SJCRH30 (cell line): ENCODE measurements at regions not wholly inside any gene's neighbourhood (a gene's known extent, or its start where the extent isn't known, plus 50 kb on each side); places are given as distances from the start of the nearest gene placed in this dataset.

Experiments used
- DNase-seq, 2 experiments: peaks; one replicate each; pipeline ENCODE4 v3.0.0-alpha.2; 2015 to 2020
- H3K27ac ChIP-seq: fragments of 250-450 bp; sonication (Bioruptor Pico); 2 replicates; pipeline ENCODE4 v1.5.1; 2020; ENCODE audit warnings: mild to moderate bottlenecking, moderate library complexity
- H3K27me3 ChIP-seq: fragments of 250-450 bp; sonication (Bioruptor Pico); 2 replicates; pipeline ENCODE4 v1.5.1; 2020; ENCODE audit warnings: mild to moderate bottlenecking, moderate library complexity
- H3K36me3 ChIP-seq: fragments of 250-450 bp; sonication (Bioruptor Pico); 2 replicates; pipeline ENCODE4 v1.5.1; 2020; ENCODE audit warnings: mild to moderate bottlenecking, moderate library complexity
- H3K4me1 ChIP-seq: fragments of 250-450 bp; sonication (Bioruptor Pico); 2 replicates; pipeline ENCODE4 v1.5.1; 2020; ENCODE audit warnings: mild to moderate bottlenecking, moderate library complexity
- H3K4me3 ChIP-seq: fragments of 250-450 bp; sonication (Bioruptor Pico); 2 replicates; pipeline ENCODE4 v1.5.1; 2020; ENCODE audit warnings: mild to moderate bottlenecking, moderate library complexity
- H3K9me3 ChIP-seq: fragments of 250-450 bp; sonication (Bioruptor Pico); replicated peaks from 2 replicates; pipeline ENCODE4 v1.5.1; 2020; ENCODE audit warnings: mild to moderate bottlenecking, moderate library complexity

DNA sequence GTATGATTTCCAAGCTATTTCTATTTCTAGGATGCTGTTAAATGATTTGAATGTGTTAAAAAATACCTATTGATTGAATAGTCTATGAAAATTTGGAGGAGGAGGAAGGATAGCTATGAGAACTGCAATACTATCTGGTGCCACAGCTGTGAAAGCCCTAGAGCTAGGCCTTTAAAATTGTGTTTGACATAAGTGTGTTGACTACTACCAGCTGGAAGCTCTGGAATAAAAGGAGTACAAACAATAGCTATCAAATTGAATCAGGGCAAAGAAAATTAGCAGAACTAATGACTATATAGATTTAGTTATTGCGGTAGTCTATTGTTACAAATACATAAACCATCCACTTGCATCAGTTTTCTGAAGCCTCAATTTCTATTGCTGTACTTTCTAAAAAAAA is 124.8 kb upstream of the CNTN5 start:
- H3K27ac ChIP-seq = no peak overlapping the region
- no peaks in the 10 kb centered on the region for H3K36me3 ChIP-seq
- no peaks in the 10 kb centered on the region for H3K4me1 ChIP-seq
- H3K27me3 ChIP-seq = no peaks in the 10 kb centered on the region
- H3K9me3 ChIP-seq = no peaks in the 10 kb centered on the region
- no peak overlapping the region for H3K4me3 ChIP-seq
- DNase-seq = no peak

DNA sequence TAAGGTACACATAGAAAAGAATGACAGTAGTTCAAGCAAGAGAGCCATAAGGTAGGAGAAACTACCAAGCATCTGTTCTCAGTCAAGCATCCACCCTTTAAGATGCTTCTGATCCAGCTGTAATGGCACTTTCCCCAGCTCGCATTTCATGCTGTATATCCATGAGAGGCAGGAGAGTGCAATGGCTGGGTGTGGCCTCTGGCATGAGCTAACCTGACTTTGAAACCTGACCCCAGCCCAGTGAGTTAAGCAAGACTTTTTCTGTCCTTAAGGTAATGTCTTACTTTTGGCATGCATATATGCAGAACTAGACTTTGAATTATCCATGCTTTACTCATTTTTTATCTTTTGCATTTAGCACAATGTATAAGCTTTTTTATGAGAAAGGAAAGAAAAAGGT is 79.8 kb upstream of the CNTN5 start:
- Histone ChIP-seq H3K36me3 (no peaks in the 10 kb centered on the region), H3K4me1 (no peaks in the 10 kb centered on the region), H3K27ac (no peak overlapping the region), H3K4me3 (no peak overlapping the region), H3K9me3 (no peaks in the 10 kb centered on the region), H3K27me3 (no peaks in the 10 kb centered on the region)
- DNase-seq = peak in 1 of 2 experiments; percentile 1

DNA sequence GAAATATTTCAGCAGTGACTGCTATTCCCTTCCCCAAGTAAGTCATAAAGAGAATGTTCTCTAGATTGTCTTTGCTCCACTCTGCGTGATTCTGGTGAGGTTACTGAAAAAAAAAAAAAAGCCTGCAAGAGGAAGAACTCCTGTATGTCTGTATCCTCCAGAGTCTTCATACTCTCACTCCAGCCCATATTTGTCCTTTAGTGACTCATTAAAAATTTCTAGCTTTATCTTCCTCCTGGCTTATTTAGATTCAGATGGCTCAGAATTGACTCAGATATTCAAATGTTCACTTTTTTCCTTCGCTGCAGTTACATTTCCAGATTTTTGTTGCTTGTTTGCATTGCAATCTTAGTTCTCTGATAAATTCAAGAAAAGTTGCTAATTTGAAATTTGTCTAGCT is 76.3 kb upstream of the CNTN5 start:
- H3K27me3 ChIP-seq = no peaks in the 10 kb centered on the region
- H3K4me3 ChIP-seq = no peak overlapping the region
- no peaks in the 10 kb centered on the region for H3K36me3 ChIP-seq
- no peaks in the 10 kb centered on the region for H3K4me1 ChIP-seq
- H3K27ac ChIP-seq = no peak overlapping the region
- no peak for DNase-seq
- H3K9me3 ChIP-seq = no peaks in the 10 kb centered on the region

DNA sequence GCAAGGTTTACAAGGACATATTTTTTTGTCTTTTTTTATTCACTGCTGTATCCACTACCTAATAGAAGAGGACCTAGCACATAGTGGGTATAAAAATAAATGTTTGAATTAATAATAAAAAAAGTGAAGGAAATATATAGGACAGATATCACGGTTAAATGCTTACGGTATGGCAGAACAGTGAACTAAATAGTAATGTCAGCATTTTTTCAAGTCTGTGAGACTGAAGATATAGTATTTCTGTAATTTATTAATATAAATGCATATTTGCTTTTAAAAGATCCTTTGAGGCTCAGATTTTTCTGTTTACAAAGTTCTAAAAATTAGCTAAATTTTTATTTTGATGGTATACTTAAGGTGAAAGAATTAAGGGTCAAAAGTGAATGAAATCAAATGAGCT is 68.6 kb upstream of the CNTN5 start:
- no peaks in the 10 kb centered on the region for H3K4me1 ChIP-seq
- no peak for DNase-seq
- H3K27ac ChIP-seq = no peak overlapping the region
- no peak overlapping the region for H3K4me3 ChIP-seq
- no peaks in the 10 kb centered on the region for H3K27me3 ChIP-seq
- no peaks in the 10 kb centered on the region for H3K9me3 ChIP-seq
- no peaks in the 10 kb centered on the region for H3K36me3 ChIP-seq

DNA sequence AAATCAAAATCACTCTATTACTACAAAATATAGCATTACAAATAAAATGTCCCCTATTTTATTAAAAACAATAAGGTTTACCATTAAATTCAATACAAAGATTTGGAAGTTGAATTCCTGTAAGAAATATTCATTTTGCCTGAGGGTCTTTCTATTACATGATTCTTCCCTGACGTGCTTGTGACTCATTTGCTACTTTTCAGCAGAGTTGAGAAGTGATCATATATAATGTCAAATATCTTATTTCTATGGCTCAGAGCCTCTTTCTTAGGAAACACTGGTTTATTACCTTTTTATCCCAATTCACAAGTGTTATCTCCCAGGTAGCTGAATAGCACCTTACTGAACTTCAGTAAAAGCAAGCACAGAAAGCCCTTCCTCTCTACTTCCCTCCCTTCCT is 65.2 kb upstream of the CNTN5 start:
- H3K36me3 ChIP-seq = no peaks in the 10 kb centered on the region
- no peaks in the 10 kb centered on the region for H3K4me1 ChIP-seq
- H3K27ac ChIP-seq = no peak overlapping the region
- H3K9me3 ChIP-seq = no peaks in the 10 kb centered on the region
- no peak for DNase-seq
- no peak overlapping the region for H3K4me3 ChIP-seq
- no peaks in the 10 kb centered on the region for H3K27me3 ChIP-seq

DNA sequence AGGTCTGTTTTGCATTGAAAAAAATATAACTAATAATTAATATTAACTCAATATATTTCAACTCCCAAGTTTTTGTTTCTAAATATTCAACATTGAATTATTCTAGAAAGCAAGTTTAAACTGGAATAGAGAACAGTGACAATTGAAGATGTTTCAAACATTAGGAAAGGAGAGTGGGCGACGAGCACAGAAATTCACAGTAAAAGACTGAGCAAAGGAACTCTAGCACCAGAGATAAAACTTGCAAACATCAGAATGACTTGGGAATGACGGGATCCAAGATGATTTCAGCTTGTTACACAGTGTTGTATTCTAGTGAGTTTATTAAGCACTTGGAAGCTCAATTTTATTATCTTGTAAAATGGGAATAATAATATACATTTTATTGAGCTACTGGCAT is 56.6 kb upstream of the CNTN5 start:
- DNase-seq = no peak
- no peaks in the 10 kb centered on the region for H3K9me3 ChIP-seq
- no peaks in the 10 kb centered on the region for H3K4me1 ChIP-seq
- H3K27me3 ChIP-seq = no peaks in the 10 kb centered on the region
- H3K27ac ChIP-seq = no peak overlapping the region
- H3K36me3 ChIP-seq = no peaks in the 10 kb centered on the region
- no peak overlapping the region for H3K4me3 ChIP-seq

DNA sequence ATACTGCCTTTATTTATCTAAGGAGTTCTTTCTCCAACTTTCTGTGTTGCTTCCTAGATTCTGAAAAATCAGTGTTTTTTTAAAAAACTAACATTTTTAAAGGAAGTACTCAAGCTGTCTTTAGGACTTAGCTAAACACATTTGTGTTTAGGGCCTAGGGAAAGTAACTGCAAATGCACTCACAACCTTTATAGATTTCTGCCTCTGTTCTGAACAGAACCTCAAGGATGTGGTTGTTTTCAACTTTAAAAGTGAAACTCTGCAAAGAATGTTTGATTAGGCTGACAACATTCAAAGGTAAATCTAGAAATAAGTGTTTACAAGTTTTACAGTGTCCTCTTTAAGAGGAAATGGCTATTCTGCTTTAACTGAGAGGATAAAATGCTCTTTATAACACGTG is 55.4 kb upstream of the CNTN5 start:
- DNase-seq = no peak
- Histone ChIP-seq H3K9me3 (no peaks in the 10 kb centered on the region), H3K27me3 (no peaks in the 10 kb centered on the region), H3K4me1 (no peaks in the 10 kb centered on the region), H3K36me3 (no peaks in the 10 kb centered on the region), H3K4me3 (no peak overlapping the region), H3K27ac (no peak overlapping the region)

DNA sequence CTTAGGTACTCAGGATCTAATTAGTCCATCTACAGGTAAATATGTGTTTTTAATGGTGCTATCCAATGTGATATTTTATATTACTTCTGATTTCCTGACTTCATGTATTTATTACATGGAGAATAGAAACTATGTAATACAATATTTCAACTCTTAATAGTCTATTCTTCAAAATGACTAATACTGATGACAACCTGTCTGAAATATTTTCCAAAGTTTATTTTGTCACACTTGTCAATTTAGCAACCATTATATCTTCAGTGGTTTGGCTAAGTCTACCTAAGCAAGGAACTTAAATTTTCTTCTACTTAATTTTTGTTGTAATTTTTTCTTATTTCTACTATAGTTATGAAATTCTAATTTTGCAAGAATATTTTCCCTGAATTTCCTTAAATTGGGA is 55.0 kb upstream of the CNTN5 start:
- Histone ChIP-seq H3K36me3 (no peaks in the 10 kb centered on the region), H3K27ac (no peak overlapping the region), H3K27me3 (no peaks in the 10 kb centered on the region), H3K4me3 (no peak overlapping the region), H3K9me3 (no peaks in the 10 kb centered on the region), H3K4me1 (no peaks in the 10 kb centered on the region)
- DNase-seq = no peak

DNA sequence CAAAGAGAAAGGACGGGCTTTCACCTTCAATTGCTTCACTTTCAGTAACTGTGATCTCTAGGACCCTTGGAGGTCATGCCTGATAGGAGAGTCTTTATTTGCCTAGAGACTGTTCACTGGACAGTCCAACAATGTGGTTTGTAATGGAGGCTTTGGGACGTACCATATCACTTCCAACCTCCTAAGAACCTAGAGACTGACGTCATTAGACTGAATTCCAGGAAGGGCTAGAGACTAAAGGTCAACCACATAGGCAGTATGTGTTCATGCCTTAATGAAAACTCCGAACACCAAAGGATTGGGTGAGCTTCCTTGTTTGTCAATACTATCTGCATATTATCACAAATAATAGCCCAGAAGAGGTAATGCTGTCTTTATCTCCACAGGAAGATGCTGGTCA is 53.7 kb upstream of the CNTN5 start:
- Histone ChIP-seq H3K27ac (no peak overlapping the region), H3K4me3 (no peak overlapping the region), H3K9me3 (no peaks in the 10 kb centered on the region), H3K4me1 (no peaks in the 10 kb centered on the region), H3K36me3 (no peaks in the 10 kb centered on the region), H3K27me3 (no peaks in the 10 kb centered on the region)
- DNase-seq = no peak
